ENCODE measurements at regions not wholly inside any gene's neighbourhood (a gene's known extent, or its start where the extent isn't known, plus 50 kb on each side); places are given as distances from the start of the nearest gene placed in this dataset.
"Not testable (repeated sequence)": the region's sequence is repeated elsewhere in the genome, so short reads cannot be mapped to it uniquely, and the experiment has no call there.

DNA sequence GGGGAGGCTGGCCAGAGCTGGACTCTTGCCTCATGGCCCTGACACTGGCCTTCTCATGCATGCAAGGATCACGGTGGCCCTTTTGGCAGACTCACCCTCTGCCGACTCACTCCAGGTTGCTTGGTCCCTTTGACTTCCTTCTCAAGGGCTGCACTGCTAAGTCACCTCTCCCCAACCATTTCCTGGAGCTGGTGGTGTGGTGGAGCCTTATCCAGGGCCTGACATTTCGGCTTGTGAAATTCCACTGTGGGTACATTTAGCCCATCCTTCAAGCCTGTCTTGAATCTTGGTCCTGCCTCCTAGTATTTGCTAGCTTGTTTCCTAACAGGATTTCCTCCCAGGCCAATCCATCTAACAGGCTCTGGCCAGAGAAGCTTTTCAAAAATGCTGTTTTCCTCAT is 52.6 kb upstream of the JUN start:
- FAIRE-seq: no peak

DNA sequence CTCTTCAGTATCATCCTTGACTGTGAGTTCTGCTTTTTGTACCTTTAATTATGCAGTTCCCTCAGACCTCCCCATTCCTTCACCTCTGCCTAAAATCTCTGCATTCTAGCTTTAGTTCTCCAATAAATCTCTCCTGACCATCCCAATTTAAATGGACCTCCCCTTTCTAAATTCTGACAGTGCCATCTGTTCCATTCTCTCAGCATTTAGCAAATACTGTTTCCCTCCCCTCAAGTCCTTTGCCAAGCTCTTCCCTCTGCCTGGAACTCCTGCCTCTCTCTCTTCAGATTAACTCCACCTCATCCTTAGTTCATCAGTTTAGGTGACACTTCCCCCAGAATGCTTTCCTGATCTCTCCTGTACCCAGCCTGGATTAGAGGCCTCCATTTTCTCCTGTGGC is 54.0 kb upstream of the JUN start:
- no peak for FAIRE-seq
- DNase-seq (ENCODE audit: low spot score): no peak

More for the DNA sequence above, 52.6 kb upstream of the JUN start:
- peak; percentile 27 for DNase-seq (ENCODE audit: low spot score)

DNA sequence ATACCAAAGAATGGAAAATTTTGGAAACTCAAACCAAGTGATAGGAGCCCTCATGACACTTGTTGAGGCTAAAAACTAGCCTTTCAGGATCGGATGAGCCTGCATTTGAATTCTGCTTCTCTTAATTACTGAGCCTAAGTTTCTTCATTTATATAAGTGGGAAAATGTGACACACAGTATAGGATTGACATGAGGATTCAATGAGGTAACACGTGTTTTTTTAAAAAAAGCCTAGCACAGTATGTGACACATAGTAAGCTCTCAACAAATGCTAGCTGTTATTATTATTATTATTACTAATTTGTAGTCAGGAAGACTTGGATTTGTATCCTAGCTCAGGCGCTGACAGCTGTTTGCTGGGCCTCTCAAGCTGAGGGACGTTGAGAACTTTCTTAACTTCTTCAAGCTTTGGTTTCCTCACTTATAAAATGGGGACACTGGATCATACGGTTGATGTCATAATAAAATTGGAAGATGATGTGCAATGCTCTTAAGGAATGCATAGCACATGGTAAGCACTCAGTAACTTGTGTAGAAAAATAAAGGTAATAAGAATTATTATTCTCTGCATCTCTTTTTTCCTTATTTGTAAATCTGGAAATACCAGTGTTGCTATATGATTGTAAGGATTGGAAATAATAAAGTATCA is 55.4 kb upstream of the JUN start:
- no peak for DNase-seq (ENCODE audit: low spot score)
- no peak for FAIRE-seq

DNA sequence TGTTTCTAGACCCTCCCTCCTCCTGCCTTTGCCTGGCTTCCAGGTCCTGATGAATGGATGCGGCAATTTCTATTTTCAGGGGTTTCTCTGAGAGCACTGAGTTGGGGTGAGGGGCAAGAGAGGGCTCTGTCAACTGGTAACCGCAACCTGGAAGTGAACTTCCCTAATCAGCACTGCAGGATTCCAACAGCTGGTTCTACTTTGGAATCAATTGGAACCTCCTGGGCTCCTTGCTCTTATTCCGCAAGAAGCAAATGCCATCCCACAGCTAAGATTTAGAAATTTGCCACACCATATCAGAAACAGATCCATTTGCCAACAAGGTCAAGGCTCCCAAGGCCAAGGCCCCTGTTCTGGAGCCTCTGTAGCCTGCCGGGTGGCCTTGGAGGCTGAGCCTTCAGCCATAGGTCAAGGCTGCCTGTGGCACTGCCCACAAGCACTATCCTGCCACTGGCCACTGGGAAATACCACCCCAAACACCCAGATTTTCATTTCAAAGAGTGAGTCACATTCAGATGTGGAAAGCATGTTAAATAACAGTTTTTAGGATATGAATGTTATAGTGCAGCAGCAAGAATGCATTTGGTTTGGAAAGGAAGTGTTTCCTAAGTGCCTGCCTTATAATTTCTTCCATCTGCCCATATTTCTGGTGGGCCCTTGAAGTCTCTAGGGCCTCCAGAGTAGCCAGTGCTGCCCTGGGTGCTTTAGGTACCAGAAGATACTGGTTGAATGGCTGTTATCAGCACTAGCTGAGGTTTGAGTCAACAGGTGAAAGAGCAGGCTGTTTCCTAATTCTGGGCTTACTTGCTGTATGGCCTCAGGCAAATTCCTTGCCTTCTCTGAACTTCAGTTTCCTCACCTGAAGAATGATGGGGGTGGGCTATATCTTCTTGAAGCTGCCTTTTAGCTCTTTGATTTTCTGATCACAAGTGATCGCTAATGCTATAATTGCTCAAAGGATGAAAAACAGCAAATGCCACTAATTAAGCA is 56.3 kb upstream of the JUN start:
- no peak for FAIRE-seq

DNA sequence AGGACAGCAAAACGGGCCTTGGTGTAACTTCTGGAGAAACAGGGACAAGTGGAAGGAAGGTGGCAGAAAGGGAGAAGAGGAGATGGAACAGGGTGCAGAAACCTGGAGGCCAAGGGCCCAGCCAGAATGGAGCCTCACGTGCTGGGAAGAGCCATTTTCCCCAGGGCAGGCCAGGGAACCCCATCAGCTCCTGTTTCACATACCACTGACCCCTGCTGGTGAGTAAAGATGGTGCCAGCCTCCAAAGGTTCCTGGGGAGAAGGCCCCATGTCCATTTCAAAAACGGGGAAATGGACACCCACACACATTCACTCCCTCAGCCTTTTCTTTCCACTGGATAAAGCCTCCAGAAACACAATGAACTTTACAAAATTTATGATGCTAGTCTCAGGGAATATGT is 57.6 kb upstream of the JUN start:
- no peak for DNase-seq (ENCODE audit: low spot score)
- FAIRE-seq: no peak

More for the DNA sequence above, 56.3 kb upstream of the JUN start:
- DNase-seq (ENCODE audit: low spot score): no peak

DNA sequence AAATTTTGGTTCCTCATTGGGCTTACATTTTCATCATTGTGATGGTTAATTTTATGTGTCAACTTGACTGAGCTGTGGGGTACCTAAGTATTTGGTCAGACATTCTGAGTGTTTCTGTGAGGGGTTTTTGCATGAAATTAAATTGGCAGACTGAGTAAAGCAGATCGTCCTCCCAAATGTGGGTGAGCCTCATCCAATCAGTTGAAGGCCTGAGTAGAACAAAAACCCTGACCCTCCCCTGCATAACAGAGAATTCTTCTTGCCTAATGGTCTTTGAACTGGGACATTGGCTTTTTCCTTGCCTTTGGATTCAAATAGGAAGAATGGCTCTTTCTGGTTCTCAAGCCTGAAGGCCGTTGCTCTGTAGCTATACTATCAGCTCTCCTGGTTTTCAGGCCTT is 59.1 kb upstream of the JUN start:
- no peak for FAIRE-seq
- no peak for DNase-seq (ENCODE audit: low spot score)

DNA sequence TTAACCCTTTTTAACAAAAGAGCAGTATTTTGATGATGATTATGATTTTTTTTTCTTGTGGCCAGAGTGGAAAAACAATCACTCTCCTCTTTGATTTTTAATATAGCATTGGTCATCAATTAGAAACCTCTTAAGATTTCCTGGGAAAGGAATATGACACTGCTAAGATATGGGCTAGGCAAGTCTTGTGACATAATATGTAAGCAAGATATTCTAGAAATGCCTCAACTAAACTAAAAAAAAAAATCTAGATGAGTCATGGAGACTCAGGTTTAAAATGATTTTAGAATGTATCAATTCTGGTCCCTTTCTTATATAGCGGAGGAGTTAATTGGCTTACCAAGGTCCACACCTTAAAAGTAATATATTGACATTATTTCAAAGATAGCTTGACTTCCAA is 60.3 kb upstream of the JUN start:
- FAIRE-seq (no peak), DNase-seq (ENCODE audit: low spot score) (no peak)

DNA sequence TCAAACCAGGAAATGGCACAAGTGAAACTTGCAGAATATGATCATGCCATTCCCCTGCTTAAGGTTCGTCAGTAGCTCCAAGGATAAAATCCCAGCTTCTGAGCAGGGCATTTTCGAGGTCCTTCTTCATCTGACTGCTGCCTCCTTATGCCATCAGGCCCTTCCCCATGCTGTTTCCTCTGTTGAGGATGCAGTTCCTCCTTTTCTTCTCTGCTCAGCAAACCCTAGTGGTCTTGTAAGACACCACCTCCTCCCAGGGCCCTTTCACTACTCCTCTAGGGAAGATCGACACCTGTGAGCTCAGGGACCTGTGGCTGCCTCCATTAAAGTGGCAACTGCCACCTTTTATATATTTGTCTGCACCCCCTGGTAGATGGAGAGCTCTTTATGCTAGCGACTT is 62.1 kb upstream of the JUN start:
- no peak for FAIRE-seq
- DNase-seq (ENCODE audit: low spot score): no peak

DNA sequence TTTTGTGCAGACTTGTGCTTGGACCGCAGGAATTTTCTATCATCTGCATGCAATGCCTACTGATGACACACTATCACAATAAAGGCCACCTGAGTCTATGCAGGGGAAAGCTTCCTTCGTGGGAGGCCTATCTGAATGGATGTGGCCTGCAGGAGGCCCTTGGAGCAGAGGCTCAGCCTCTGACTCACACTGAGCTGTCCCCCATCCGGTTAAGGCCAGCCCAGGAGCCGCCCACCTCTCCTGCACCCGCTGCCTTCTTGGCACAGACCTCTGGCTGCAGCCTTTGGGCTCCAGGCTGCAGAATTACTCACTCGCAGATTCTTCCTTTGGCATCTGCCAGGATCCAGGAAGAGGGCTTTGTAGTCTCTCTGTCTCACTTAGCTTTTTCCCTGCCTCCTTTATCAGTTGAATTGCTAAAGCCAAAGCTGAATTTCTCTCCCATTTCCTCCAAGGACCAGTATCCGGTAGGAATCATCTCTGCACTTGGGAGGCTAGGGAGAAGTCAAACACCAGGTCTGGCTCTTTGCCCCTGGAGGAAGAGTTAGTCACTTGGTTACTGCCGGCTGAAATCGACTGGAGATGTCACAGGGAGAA is 65.1 kb upstream of the JUN start:
- DNase-seq (ENCODE audit: low spot score): peak; percentile 100

DNA sequence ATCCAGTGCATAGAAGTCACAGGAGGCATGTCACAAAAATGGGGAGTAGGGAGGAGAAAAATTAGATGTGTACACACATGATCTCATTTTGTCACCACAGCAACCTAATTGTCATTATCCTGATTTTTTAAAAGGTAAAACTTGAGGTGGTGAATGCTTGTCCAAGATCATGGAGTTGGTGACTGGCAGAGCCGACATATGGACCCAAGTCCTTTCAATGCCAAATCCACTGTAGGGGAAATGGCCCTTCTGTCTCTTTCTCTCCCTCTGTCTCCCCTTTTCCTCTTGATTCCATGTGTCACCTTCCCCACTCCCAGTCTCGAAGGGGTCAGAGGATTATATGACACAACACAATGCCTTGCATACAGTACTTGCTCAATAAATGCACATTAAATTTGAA is 65.7 kb upstream of the JUN start:
- FAIRE-seq (no peak), DNase-seq (ENCODE audit: low spot score) (no peak)

More for the DNA sequence above, 65.1 kb upstream of the JUN start:
- FAIRE-seq: peak; percentile 96

DNA sequence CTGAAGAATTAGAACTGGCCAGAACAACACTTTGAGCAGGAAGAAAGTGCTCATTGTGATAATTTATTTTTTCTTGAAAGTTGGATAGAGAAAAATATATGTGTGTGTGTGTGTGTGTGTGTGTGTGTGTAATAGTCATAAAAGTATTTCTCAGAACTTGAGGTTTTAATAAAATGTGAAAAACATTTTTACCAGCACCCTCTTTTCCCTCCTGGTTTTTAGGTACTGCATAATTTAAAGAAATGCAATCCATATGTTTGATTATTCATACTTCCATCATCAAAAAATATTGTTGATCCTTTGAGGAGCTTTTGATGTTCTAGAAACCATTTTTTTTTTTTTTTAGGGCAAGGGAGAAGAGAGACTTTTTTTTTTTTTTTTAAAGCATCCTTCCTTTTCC is 66.8 kb upstream of the JUN start:
- DNase-seq (ENCODE audit: low spot score): no peak
- FAIRE-seq: no peak

DNA sequence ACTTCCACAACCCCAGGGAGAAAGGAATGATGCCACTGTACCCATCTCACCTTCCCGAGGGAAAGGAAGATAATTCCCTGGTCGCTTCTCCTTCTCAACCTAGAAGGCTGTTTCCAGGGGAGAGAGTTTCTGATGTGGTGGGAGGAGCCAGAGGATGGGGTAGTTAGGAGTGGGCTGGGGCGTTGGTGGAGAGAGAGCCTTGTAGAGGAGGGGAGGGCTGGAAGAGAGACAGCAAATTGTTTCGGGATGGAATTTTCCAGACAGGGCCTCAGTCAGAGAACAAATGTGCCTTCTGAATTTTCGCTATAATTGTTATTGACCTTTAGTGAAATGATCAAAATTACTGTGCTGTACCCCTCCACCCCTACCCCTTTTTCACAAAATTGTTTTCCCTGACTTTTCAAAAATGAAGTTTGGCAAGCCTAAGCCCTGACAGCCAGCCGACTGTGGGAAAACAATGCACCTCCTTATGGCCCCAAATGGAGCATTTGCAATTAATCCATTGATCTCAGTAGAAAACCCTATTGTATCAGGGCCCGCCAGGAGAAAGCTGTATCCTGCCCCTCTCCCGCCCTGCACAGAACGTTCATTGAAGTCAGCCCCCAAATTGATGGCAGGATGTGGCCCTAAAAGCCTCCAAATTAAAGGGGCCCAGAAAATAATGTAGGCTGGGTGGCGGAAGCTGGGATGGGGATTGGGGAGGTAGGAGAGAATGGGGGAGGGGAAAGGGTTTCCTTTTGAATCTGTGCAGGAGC is 69.1 kb upstream of the JUN start:
- FAIRE-seq (no peak), DNase-seq (ENCODE audit: low spot score) (no peak)

DNA sequence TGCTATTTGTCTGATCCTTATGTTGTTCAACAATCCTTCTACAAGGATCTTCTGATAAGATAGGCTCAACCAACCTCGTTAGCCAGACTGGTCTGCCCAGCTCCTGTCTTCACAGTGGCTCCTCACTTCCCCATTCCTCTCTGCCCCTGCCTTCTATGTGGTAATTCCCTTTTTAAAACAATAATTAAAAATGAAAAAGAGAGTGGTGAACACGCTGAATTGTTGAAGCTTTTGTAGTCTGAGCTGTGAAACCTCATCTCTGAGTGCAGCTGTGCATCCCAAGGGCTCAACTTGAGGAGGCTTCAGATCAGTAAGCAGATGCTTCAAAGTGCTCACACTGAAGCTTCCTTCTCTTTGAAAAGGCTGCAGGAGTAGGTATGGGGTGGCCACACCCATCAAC is 70.7 kb upstream of the JUN start:
- no peak for DNase-seq (ENCODE audit: low spot score)
- no peak for FAIRE-seq

DNA sequence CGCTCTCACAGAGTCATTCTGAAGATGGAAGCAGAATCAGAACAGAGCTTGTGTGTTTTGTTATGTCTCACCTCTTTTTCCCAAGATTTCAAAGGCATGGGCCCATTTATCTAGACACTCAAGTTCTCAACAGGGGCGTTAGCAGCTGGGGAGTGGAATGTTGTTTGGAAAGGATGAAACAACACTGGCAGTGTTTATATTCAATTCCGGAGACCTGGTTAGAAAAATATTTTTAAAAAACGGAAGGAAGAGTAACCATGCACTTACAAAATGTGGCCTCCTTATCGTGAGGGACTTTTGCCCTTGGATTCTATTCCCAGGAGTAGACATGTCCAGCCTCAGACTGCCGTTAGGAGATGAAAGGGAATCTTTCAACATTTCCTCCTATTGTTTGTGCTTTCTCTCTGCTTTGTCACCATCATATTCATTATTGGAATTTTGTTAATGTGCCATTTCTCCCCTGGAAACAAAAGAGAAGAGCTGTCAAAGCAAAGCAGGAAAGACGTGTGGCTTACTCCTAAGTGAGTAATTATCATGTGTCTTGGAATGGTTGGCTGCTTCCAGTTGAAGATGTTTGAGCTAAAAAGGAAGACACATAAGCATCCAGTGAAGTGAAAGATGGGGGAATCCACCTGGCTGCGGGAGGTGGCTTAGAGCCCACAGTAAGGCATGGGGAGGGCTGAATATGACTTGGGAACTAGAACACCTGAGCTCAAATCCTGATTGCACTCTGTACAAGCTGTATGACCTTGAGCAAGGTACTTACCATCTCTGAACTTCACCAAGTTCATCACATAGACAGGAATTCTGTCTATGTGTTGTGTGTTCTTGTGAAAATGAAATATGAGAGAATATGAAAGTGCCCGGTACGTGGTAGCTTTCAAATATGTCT is 71.7 kb upstream of the JUN start:
- peak; percentile 38 for FAIRE-seq
- DNase-seq (ENCODE audit: low spot score): peak; percentile 51

DNA sequence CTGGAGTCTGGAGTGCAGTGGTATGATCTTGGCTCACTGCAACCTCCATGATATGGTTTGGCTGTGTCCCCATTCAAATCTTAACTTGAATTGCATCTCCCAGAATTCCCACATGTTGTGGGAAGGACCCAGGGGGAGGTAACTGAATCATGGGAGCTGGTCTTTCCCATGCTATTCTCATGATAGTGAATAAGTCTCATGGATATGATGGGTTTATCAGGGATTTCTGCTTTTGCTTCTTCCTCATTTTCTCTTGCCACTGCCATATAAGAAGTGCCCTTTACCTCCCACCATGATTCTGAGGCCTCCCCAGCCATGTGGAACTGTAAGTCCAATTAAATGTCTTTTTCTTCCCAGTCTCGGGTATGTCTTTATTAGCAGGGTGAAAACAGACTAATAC is 72.4 kb upstream of the JUN start:
- not testable (repeated sequence) for FAIRE-seq; DNase-seq (ENCODE audit: low spot score)

DNA sequence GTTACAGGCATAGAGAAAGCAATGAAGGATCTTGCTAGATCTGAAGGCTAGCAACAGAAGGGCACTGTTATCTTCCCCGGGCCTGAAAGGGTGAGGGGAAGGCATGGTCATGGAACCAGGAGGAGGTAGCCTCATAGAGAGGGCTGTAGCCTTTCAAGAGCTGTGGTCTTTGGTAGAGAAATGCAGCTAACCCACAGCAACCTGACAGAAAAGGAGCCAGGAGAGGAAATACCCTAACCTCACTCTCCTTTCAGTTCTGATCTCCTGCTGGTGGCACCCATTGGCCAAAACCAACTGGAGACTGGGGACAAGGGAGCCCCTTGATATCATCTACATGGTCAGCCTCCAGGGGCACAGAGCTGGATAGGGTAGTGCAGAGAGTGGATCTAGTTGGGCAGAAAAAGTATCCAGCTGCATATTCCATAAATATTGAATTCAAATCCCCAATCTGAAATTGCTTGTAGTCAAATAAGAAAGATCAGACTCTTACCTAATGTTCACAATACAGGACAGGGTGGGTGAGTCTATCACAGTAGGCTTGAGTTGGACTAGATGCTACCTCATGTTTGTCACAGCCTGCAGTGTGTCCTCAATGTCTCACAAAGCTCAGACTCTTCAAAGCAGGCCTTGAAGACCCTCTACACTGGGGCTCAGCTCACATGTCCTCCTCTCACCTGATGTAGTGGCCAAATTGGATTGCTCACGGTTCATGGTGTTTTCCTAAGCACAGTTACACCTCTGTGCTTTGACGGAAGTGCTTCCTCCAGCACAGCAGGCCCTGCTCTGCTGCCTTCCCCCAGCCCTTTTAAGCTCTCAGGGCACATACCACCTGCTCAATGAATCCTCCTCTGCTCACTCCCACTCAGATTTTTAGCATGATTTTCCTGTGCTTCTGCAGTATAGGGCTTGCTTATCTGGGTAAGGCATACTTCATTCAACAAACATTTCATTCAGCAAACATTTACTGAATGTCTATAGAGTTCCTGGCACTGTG is 74.1 kb upstream of the JUN start:
- DNase-seq (ENCODE audit: low spot score) (no peak), FAIRE-seq (no peak)

DNA sequence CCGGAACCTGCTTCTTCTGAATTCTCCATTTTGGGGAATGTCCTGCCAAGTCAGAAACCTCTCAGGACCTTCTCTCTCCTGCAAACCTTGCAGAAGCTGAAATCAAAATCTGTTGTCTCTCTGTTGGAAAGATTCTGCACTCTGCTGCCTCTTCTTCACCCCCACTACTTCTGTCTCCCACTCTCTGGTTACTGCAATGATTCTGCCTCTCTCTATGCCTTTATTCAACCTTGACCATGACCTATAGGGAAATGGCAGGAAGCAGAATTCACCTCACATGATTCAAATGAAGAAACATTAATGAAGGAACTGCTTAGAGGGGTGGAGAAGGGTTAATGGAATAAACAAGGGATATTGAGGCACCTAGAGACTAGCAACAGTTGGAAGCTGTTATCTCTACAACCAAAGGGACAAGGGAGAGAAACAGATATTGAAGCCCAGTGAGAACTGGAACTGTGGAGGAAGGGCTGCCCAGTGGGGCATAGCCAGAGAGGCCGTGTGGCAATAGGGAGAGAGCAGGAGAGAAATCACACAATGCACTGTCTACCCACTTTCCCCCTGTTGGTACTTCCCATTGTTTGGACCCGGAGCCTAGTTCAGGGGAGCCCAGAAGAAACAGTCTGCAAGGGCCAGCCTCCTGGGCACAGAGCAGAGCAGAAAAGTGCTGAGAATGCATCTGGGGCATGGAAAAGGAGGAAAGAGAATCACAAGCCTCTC is 76.1 kb upstream of the JUN start:
- DNase-seq (ENCODE audit: low spot score): no peak
- no peak for FAIRE-seq

DNA sequence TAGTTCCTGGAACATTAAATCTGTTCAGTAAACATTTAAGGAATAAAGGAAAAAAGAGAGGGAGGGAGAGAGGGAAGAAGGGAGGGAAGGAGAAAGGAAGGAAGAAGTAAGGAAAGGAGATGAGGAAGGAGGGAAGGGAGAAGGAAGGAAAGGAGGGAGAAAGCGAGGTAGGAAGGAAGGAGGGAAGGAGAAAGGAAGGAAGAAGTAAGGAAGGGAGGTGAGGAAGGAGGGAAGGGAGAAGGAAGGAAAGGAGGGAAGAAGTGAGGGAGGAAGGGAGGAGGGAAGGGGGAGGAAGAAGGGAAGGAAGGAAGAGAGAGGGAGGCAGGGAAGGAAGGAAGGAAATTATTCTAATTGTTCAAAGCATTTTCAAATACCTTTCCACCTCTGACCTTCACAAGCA is 77.2 kb upstream of the JUN start:
- FAIRE-seq: no peak
- DNase-seq (ENCODE audit: low spot score): no peak

DNA sequence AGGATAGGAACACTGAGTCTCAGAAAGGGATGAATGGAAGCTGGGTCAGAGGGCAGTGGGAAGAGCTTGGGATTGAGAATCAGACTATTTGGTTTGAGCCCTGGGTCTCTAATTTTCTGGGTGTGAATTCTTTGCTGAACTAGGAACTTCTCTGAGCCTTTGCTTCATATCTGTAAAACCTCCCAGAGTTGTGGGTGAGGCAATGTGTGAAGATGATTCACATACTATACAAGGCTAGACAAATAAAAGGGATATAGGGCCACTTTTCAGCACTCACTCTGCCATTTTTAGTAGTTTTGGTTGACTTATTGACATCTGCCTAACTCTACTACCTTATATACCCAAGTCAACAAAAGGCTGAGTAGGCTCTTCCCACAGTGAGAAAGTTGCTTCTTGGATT is 77.7 kb upstream of the JUN start:
- DNase-seq (ENCODE audit: low spot score) (no peak), FAIRE-seq (no peak)
